GM12872 (cell line): ENCODE measurements at regions not wholly inside any gene's neighbourhood (a gene's known extent, or its start where the extent isn't known, plus 50 kb on each side); places are given as distances from the start of the nearest gene placed in this dataset.

Source experiments
- CTCF ChIP-seq: IDR thresholded peaks from 3 replicates; pipeline ENCODE4 v1.5.1; 2011; ENCODE audit warnings: low read depth, mild to moderate bottlenecking, low read length, moderate library complexity; ENCODE audit not compliant: insufficient read depth

- no peak for TF ChIP-seq CTCF
These were observed 185.8 kb downstream of the PHETA1 start for GRCh38 chr12:111183094-111183493.

GRCh38 chr12:111182382-111182781 is 186.5 kb downstream of the PHETA1 start:
- TF ChIP-seq CTCF: no peak

- no peak for TF ChIP-seq CTCF
These were observed 187.7 kb downstream of the PHETA1 start for GRCh38 chr12:111181143-111181726.

GRCh38 chr12:111180426-111181142 is 188.3 kb downstream of the PHETA1 start:
- no peak for TF ChIP-seq CTCF

- TF ChIP-seq CTCF: no peak
These were observed 190.5 kb downstream of the PHETA1 start for GRCh38 chr12:111178181-111179081.

- no peak for TF ChIP-seq CTCF
These were observed 193.3 kb downstream of the PHETA1 start for GRCh38 chr12:111175396-111176094.

- no peak for TF ChIP-seq CTCF
These were observed 193.9 kb downstream of the PHETA1 start for GRCh38 chr12:111174961-111175345.
